ENCODE measurements at regions not wholly inside any gene's neighbourhood (a gene's known extent, or its start where the extent isn't known, plus 50 kb on each side); places are given as distances from the start of the nearest gene placed in this dataset.

DNA sequence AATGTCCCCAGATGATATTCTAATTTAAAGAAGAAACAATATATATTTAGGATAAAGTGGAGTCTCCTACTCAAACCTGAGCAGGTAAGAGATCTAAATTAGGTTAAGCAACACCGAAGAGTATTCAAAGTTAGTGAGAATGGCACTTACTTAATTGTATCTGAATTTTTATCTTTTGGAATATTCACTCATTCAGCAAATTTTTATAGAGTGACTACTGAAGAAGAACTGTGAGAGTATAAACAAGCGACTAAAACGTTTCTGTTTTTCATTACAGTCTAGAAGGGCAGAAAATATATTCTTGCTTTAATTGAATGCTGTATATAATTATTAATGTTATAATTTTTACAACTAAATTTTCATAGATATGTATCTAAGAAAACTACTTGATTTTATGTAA, 567.7 kb upstream of the TBL1XR1 start:
- POLR2A ChIA-PET, result no interaction called here
- WGBS (ENCODE audit: insufficient coverage), result no CpG with 5 or more reads among the region's 3 CpGs
- no peaks in the 10 kb centered on the region for H3K36me3 ChIP-seq (replicated peaks in 1 of 2; ENCODE audit: control extremely low read depth in 1 of 2, control insufficient read depth in 1 of 2, extremely low read depth in 1 of 2, insufficient read depth in 2 of 2, low read length in 1 of 2)
- H4K20me1 ChIP-seq (ENCODE audit: control insufficient read depth, insufficient read depth, low read length, poor library complexity, severe bottlenecking), result no peaks in the 10 kb centered on the region
- intact Hi-C loops (cut with micrococcal nuclease), result no loop called here
- CTCF ChIA-PET, result no interaction called here
- DNase-seq (no peak), ATAC-seq (ENCODE audit: low read depth) (no peak)
- H3K27ac Mint-ChIP-seq, result no peak overlapping the region
- H3K4me1 ChIP-seq (ENCODE audit: control insufficient read depth in 2 of 2, insufficient read depth in 2 of 2, low read length in 2 of 2), result no peaks in the 10 kb centered on the region
- peaks cover 10% of the 10 kb centered on the region for H3K9me3 Mint-ChIP-seq (ENCODE audit: insufficient read depth)
- no peak overlapping the region for H3K9ac ChIP-seq (ENCODE audit: low read length)
- H3K27ac ChIP-seq (ENCODE audit: low read length in 2 of 2), result no peak overlapping the region
- peaks cover 2 to 13% (median 11%) of the 10 kb centered on the region in 3 donors for H3K9me3 ChIP-seq (ENCODE audit: control extremely low read depth in 1 of 3, control insufficient read depth in 2 of 3, insufficient read depth in 1 of 3, low read length in 2 of 3)
- TF ChIP-seq, protein P1, sequence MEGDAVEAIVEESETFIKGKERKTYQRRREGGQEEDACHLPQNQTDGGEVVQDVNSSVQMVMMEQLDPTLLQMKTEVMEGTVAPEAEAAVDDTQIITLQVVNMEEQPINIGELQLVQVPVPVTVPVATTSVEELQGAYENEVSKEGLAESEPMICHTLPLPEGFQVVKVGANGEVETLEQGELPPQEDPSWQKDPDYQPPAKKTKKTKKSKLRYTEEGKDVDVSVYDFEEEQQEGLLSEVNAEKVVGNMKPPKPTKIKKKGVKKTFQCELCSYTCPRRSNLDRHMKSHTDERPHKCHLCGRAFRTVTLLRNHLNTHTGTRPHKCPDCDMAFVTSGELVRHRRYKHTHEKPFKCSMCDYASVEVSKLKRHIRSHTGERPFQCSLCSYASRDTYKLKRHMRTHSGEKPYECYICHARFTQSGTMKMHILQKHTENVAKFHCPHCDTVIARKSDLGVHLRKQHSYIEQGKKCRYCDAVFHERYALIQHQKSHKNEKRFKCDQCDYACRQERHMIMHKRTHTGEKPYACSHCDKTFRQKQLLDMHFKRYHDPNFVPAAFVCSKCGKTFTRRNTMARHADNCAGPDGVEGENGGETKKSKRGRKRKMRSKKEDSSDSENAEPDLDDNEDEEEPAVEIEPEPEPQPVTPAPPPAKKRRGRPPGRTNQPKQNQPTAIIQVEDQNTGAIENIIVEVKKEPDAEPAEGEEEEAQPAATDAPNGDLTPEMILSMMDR (IDR thresholded peaks at IDR 0.05), result no peak
- no peak overlapping the region for H3K4me3 Mint-ChIP-seq
- H2AFZ ChIP-seq (ENCODE audit: insufficient read depth, low read depth, low read length, poor library complexity, severe bottlenecking), result no peak overlapping the region
- H3K4me3 ChIP-seq (ENCODE audit: control extremely low read depth in 1 of 5, extremely low read depth in 1 of 5, insufficient read depth in 1 of 5, low read depth in 2 of 5, low read length in 4 of 5), result no peak overlapping the region
- H3K4me1 Mint-ChIP-seq, result peaks cover 3% of the 10 kb centered on the region
- H3K79me2 ChIP-seq (ENCODE audit: control insufficient read depth, insufficient read depth, low read length), result no peaks in the 10 kb centered on the region
- no peaks in the 10 kb centered on the region for H3K27me3 ChIP-seq (replicated peaks in 1 of 4; ENCODE audit: control extremely low read depth in 1 of 4, control insufficient read depth in 3 of 4, insufficient read depth in 4 of 4, low read length in 3 of 4)
- no peak overlapping the region for H3K4me2 ChIP-seq (replicated peaks; ENCODE audit: low read depth, low read length, poor library complexity, severe bottlenecking)
- H3K27me3 Mint-ChIP-seq, result no peaks in the 10 kb centered on the region

DNA sequence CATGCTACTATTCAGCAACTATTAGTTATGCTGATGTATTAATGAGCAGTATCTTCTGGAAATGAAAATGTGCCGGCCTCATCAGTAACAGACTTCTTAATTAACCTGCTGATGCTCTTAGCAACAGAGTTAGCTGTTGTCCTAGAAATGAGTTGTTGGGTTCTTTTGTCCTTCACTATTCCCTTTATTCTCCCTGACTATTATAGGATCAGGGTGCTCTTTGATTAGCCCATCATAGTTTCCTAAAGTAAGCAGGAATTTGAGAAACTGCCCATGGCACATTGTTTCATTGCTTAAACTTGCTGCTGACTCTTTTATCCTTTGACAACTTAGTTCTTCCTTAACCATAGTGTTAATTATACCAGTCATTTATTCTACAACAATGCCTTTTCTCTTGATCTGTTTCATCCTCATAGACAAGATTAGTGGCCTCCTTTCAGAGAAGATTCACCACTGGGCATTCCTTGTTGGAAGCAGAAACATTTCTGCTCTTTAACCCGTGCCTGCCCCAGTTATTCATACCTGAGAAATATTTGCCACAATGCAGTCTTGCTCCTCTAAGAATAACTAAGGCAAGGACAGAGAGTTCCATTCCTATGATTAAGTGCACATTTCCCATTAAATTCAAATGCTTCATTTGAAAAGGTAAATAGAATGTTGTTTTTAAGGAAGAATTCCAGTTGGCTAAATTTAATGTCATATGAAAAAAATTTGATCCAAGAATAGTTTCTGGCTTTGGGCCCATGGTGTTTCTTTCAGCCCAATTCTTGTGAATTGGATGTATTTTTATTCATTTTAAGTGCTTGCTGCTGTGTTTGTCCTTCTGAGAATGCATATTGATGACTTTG, 573.3 kb upstream of the TBL1XR1 start:
- intact Hi-C loops (cut with micrococcal nuclease), result loop anchor here (5.0 kb wide), 1 partner anchor 408 kb away; no protein-coding TSS in a partner anchor
- ChIA-PET CTCF (no interaction called here), POLR2A (no interaction called here)

More for the DNA sequence above, 573.3 kb upstream of the TBL1XR1 start:
- no peak for ATAC-seq (ENCODE audit: low read depth)
- DNase-seq, result no peak
- no peak overlapping the region for H3K9ac ChIP-seq (ENCODE audit: low read length)
- no peak overlapping the region for H2AFZ ChIP-seq (ENCODE audit: insufficient read depth, low read depth, low read length, poor library complexity, severe bottlenecking)
- no peak overlapping the region for H3K4me2 ChIP-seq (replicated peaks; ENCODE audit: low read depth, low read length, poor library complexity, severe bottlenecking)
- H3K79me2 ChIP-seq (ENCODE audit: control insufficient read depth, insufficient read depth, low read length), result no peaks in the 10 kb centered on the region
- Mint-ChIP-seq H3K4me3 (no peak overlapping the region), H3K9me3 (ENCODE audit: insufficient read depth) (peaks cover 10% of the 10 kb centered on the region), H3K4me1 (peaks cover 12% of the 10 kb centered on the region), H3K27ac (no peak overlapping the region), H3K27me3 (no peaks in the 10 kb centered on the region)
- H3K4me3 ChIP-seq (ENCODE audit: control extremely low read depth in 1 of 5, extremely low read depth in 1 of 5, insufficient read depth in 1 of 5, low read depth in 2 of 5, low read length in 4 of 5), result no peak overlapping the region
- H3K27ac ChIP-seq (ENCODE audit: low read length in 2 of 2), result no peak overlapping the region
- peaks cover 2 to 13% (median 11%) of the 10 kb centered on the region in 3 donors for H3K9me3 ChIP-seq (ENCODE audit: control extremely low read depth in 1 of 3, control insufficient read depth in 2 of 3, insufficient read depth in 1 of 3, low read length in 2 of 3)
- H4K20me1 ChIP-seq (ENCODE audit: control insufficient read depth, insufficient read depth, low read length, poor library complexity, severe bottlenecking), result no peaks in the 10 kb centered on the region
- no peak for TF ChIP-seq EZH2 (IDR thresholded peaks at IDR 0.05; ENCODE audit: borderline replicate concordance, insufficient read depth, low read depth, low read length, poor library complexity, severe bottlenecking)
- TF ChIP-seq, protein P1 (IDR thresholded peaks at IDR 0.05), result no peak
- H3K27me3 ChIP-seq (replicated peaks in 1 of 4; ENCODE audit: control extremely low read depth in 1 of 4, control insufficient read depth in 3 of 4, insufficient read depth in 4 of 4, low read length in 3 of 4), result no peaks in the 10 kb centered on the region
- no peaks in the 10 kb centered on the region for H3K36me3 ChIP-seq (replicated peaks in 1 of 2; ENCODE audit: control extremely low read depth in 1 of 2, control insufficient read depth in 1 of 2, extremely low read depth in 1 of 2, insufficient read depth in 2 of 2, low read length in 1 of 2)
- peaks cover 8 to 10% of the 10 kb centered on the region in 2 donors for H3K4me1 ChIP-seq (ENCODE audit: control insufficient read depth in 2 of 2, insufficient read depth in 2 of 2, low read length in 2 of 2)
- WGBS (ENCODE audit: insufficient coverage), result 100% methylated on average over 1 of the region's 2 CpGs
